HepG2 (cell line): ENCODE measurements at regions not wholly inside any gene's neighbourhood (a gene's known extent, or its start where the extent isn't known, plus 50 kb on each side); places are given as distances from the start of the nearest gene placed in this dataset.

ENCODE experiments used
- ATAC-seq: fragments of 200-7000 bp; cut with Tn5 transposase; 3 replicates; pipeline ENCODE4 v1.9.1; 2020; ENCODE audit warnings: mild to moderate bottlenecking, moderate library complexity
- BruUV-seq: library from RNA; stranded (reverse); fragments of 400-500 nt; replicated peaks from 2 replicates; lab custom pipeline; 2021; lab: Mats Ljungman, UMichigan
- CTCF ChIA-PET: fragments of 300-600 bp; formaldehyde crosslinking; extraction: SDS; loops from one replicate; lab custom pipeline; 2021; ENCODE audit warnings: low total read pairs, inconsistent platforms, low intra/inter-chr PET ratio; lab: Yijun Ruan, JAX
- POLR2A ChIA-PET: fragments of 350-600 bp; sonication (Branson Sonifier 250); formaldehyde crosslinking; loops from one replicate; lab custom pipeline; 2020; ENCODE audit warnings: antibody characterized with exemption, inconsistent platforms; lab: Yijun Ruan, JAX
- DNase-seq: peaks from one replicate; pipeline ENCODE4 v3.0.0-alpha.2; 2015; ENCODE audit warnings: low spot score
- FAIRE-seq: peaks from 3 replicates; lab custom pipeline; 2011; peaks lifted over from hg19 to GRCh38; lab: Jason Lieb, UNC
- H2AFZ ChIP-seq: one replicate; pipeline ENCODE4 v1.6.1; 2011; ENCODE audit warnings: low read length, inconsistent platforms
- H3K27ac ChIP-seq: fragments of 300-600 bp; 3 replicates; pipeline ENCODE4 v1.8.0; 2011; ENCODE audit warnings: mixed run types, mild to moderate bottlenecking, mixed read lengths, low read length, inconsistent platforms; ENCODE audit not compliant: insufficient read depth; ENCODE audit errors: extremely low read length
- H3K27me3 ChIP-seq, 2 experiments: fragments of 200-600 bp in 1 of 2; 2 replicates in 1 of 2; 3 replicates in 1 of 2; pipeline versions ENCODE4 v1.6.0 to v1.8.0; 2011; ENCODE audit warnings: low read length in 2 of 2, mild to moderate bottlenecking in 2 of 2, moderate library complexity in 2 of 2, inconsistent platforms in 1 of 2; ENCODE audit not compliant: insufficient read depth in 2 of 2, control insufficient read depth in 1 of 2
- H3K36me3 ChIP-seq, 2 experiments: fragments of 200-600 bp in 1 of 2; replicated peaks in 1 of 2; 2 replicates in 1 of 2; 3 replicates in 1 of 2; pipeline versions ENCODE4 v1.5.1 to v1.8.0; 2011; ENCODE audit warnings: low read length in 2 of 2, inconsistent platforms in 1 of 2; ENCODE audit not compliant: insufficient read depth in 2 of 2, control insufficient read depth in 1 of 2
- H3K4me1 ChIP-seq: 2 replicates; pipeline ENCODE4 v1.5.1; 2012; ENCODE audit warnings: low read length, inconsistent platforms; ENCODE audit not compliant: insufficient read depth
- H3K4me2 ChIP-seq: 2 replicates; pipeline ENCODE4 v1.6.0; 2011; ENCODE audit warnings: low read depth, low read length, inconsistent platforms
- H3K4me3 ChIP-seq, 3 experiments: fragments of 200-600 bp in 1 of 3; sonication (generic), shearing (Covaris generic) in 1 of 3; replicated peaks in 1 of 3; 2 replicates each; pipeline ENCODE4 v1.5.1; 2011 to 2016; ENCODE audit warnings: low read length in 3 of 3, inconsistent platforms in 2 of 3, low read depth in 2 of 3, mild to moderate bottlenecking in 2 of 3, control low read depth in 1 of 3, mixed read lengths in 1 of 3; ENCODE audit not compliant: insufficient read depth in 1 of 3
- H3K79me2 ChIP-seq: one replicate; pipeline ENCODE4 v1.6.1; 2011; ENCODE audit warnings: low read length, inconsistent platforms; ENCODE audit not compliant: insufficient read depth
- H3K9ac ChIP-seq: 2 replicates; pipeline ENCODE4 v1.6.0; 2011; ENCODE audit warnings: mild to moderate bottlenecking, low read depth, low read length, inconsistent platforms; ENCODE audit not compliant: insufficient read depth
- H3K9me3 ChIP-seq: 2 replicates; pipeline ENCODE4 v1.5.1; 2012; ENCODE audit warnings: mild to moderate bottlenecking, low read length
- H4K20me1 ChIP-seq: 2 replicates; pipeline ENCODE4 v1.6.0; 2011; ENCODE audit warnings: inconsistent platforms, mild to moderate bottlenecking, low read length, moderate library complexity; ENCODE audit not compliant: insufficient read depth
- DDIT3 ChIP-seq: sonication (generic); formaldehyde crosslinking; IDR thresholded peaks from 2 replicates; pipeline ENCODE4 v1.4.0; 2020; ENCODE audit warnings: mild to moderate bottlenecking, missing genetic modification reagents
- DNMT3B ChIP-seq: conservative IDR thresholded peaks from 2 replicates; pipeline ENCODE4 v1.6.1; 2016; ENCODE audit warnings: missing biosample characterization, control low read depth
- GABPB1 ChIP-seq: IDR thresholded peaks from 2 replicates; pipeline ENCODE4 v1.6.1; 2016; ENCODE audit warnings: mild to moderate bottlenecking, missing genetic modification reagents, moderate library complexity, missing compliant biosample characterization
- HMG20B ChIP-seq: conservative IDR thresholded peaks from 2 replicates; pipeline ENCODE4 v1.6.1; 2016; ENCODE audit warnings: missing genetic modification reagents, missing compliant biosample characterization
- IRF1 ChIP-seq: sonication (generic); formaldehyde crosslinking; IDR thresholded peaks from 2 replicates; pipeline ENCODE4 v1.4.0; 2020; ENCODE audit warnings: low read depth, mild to moderate bottlenecking, missing genetic modification reagents
- KAT8 ChIP-seq: IDR thresholded peaks from 2 replicates; pipeline ENCODE4 v1.6.1; 2016; ENCODE audit warnings: missing genetic modification reagents, missing compliant biosample characterization
- KDM4B ChIP-seq: sonication (generic); formaldehyde crosslinking; IDR thresholded peaks from 2 replicates; pipeline ENCODE4 v1.4.0; 2020; ENCODE audit warnings: missing genetic modification reagents
- KDM5B ChIP-seq: sonication (generic); formaldehyde crosslinking; IDR thresholded peaks from 2 replicates; pipeline ENCODE4 v1.4.0; 2020; ENCODE audit warnings: missing genetic modification reagents, mild to moderate bottlenecking, borderline replicate concordance
- MED8 ChIP-seq: sonication (generic); formaldehyde crosslinking; IDR thresholded peaks from 2 replicates; pipeline ENCODE4 v1.8.1; 2023; ENCODE audit warnings: mild to moderate bottlenecking, missing genetic modification reagents; ENCODE audit not compliant: insufficient replicate concordance
- MIER3 ChIP-seq: IDR thresholded peaks from 2 replicates; pipeline ENCODE4 v1.6.1; 2016; ENCODE audit warnings: missing compliant biosample characterization, borderline replicate concordance
- PRPF4 ChIP-seq: fragments of 200-400 bp; formaldehyde crosslinking; IDR thresholded peaks from 2 replicates; pipeline ENCODE4 v1.6.1; 2016; ENCODE audit warnings: low read length, low read depth; ENCODE audit not compliant: poor library complexity, severe bottlenecking
- RFXANK ChIP-seq: IDR thresholded peaks from 2 replicates; pipeline ENCODE4 v1.6.1; 2016
- ZBTB49 ChIP-seq: sonication (generic); formaldehyde crosslinking; IDR thresholded peaks from 2 replicates; pipeline ENCODE4 v1.4.0; 2020; ENCODE audit warnings: missing genetic modification reagents, borderline replicate concordance
- ZFP41 ChIP-seq: sonication (generic); formaldehyde crosslinking; IDR thresholded peaks from 2 replicates; pipeline ENCODE4 v1.4.0; 2020; ENCODE audit warnings: mild to moderate bottlenecking, missing genetic modification reagents, borderline replicate concordance
- ZKSCAN5 ChIP-seq: sonication (generic); formaldehyde crosslinking; IDR thresholded peaks from 2 replicates; pipeline ENCODE4 v1.5.1; 2020; ENCODE audit warnings: mild to moderate bottlenecking, missing genetic modification reagents
- ZNF138 ChIP-seq: sonication (generic); formaldehyde crosslinking; IDR thresholded peaks from 2 replicates; pipeline ENCODE4 v1.5.0; 2020; ENCODE audit warnings: mild to moderate bottlenecking, low read depth, missing genetic modification reagents
- ZNF24 ChIP-seq: fragments of 450-650 bp; IDR thresholded peaks from 2 replicates; pipeline ENCODE4 v1.6.1; 2017; ENCODE audit warnings: antibody characterized with exemption, mild to moderate bottlenecking
- ZNF468 ChIP-seq: sonication (generic); formaldehyde crosslinking; IDR thresholded peaks from 2 replicates; pipeline ENCODE4 v1.8.0; 2022; ENCODE audit warnings: mild to moderate bottlenecking, moderate library complexity, missing genetic modification reagents
- ZNF678 ChIP-seq: sonication (generic); formaldehyde crosslinking; IDR thresholded peaks from 2 replicates; pipeline ENCODE4 v1.4.0; 2020; ENCODE audit warnings: mild to moderate bottlenecking, missing genetic modification reagents
- ZUFSP ChIP-seq: sonication (generic); formaldehyde crosslinking; IDR thresholded peaks from 2 replicates; pipeline ENCODE4 v1.9.0; 2021; ENCODE audit warnings: missing genetic modification reagents, mild to moderate bottlenecking, borderline replicate concordance
- WGBS: methylation state at CpG from one replicate; pipeline ENCODE4 v1.1.6; 2017; ENCODE audit warnings: low lambda C conversion rate; 5-methylcytosine and 5-hydroxymethylcytosine counted together
- in situ Hi-C: cut with HindIII; loops from 2 replicates; pipeline ENCODE4 v1.10.0; 2017; ENCODE audit warnings: low pct_unique_long_range_greater_than_20kb; ENCODE audit not compliant: extremely low pct_ligation_motif_present
- intact Hi-C: fragments of 100-400 bp; cut with micrococcal nuclease; formaldehyde crosslinking; loops from one replicate; pipeline ENCODE4 v1.10.0; 2022; ENCODE audit not compliant: unreplicated experiment

- no peak for DNase-seq
- no peak for FAIRE-seq
- no peak overlapping the region for H3K4me2 ChIP-seq
- 3% methylated on average over 3 of the region's 3 CpGs for WGBS
- H3K4me3 ChIP-seq: no peak overlapping the region
- intact Hi-C loops: no loop called here
- ChIA-PET POLR2A (no interaction called here), CTCF (no interaction called here)
- H3K9me3 ChIP-seq: no peaks in the 10 kb centered on the region
- H3K4me1 ChIP-seq: no peaks in the 10 kb centered on the region
- no peaks in the 10 kb centered on the region for H3K79me2 ChIP-seq
- H4K20me1 ChIP-seq: no peaks in the 10 kb centered on the region
- H2AFZ ChIP-seq: no peak overlapping the region
- peaks cover 1 to 9% of the 10 kb centered on the region in 2 experiments; a peak in 3 of 5 replicates for H3K27me3 ChIP-seq
- TF ChIP-seq DDIT3 (CRISPR knock-in tag) (no peak), ZUFSP (no peak), ZNF678 (CRISPR knock-in tag) (no peak), KDM5B (CRISPR knock-in tag) (no peak), IRF1 (CRISPR knock-in tag) (no peak), DNMT3B (CRISPR knock-in tag) (no peak), ZNF138 (no peak), MED8 (CRISPR knock-in tag) (no peak), ZFP41 (CRISPR knock-in tag) (no peak), ZBTB49 (CRISPR knock-in tag) (no peak), RFXANK (CRISPR knock-in tag) (no peak), HMG20B (CRISPR knock-in tag) (no peak), ZKSCAN5 (CRISPR knock-in tag) (no peak), GABPB1 (CRISPR knock-in tag) (no peak), KAT8 (CRISPR knock-in tag) (no peak), ZNF468 (CRISPR knock-in tag) (no peak), MIER3 (CRISPR knock-in tag) (no peak), KDM4B (CRISPR knock-in tag) (no peak), PRPF4 (no peak), ZNF24 (no peak)
- ATAC-seq: no peak
- no peak overlapping the region for H3K9ac ChIP-seq
- no peak overlapping the region for H3K27ac ChIP-seq
- no peaks in the 10 kb centered on the region for H3K36me3 ChIP-seq
- in situ Hi-C loops: no loop called here
- BruUV-seq: no TSS peak
Observed at GRCh38 chr5:5587474-5587873, 165.0 kb downstream of the ICE1 start.
